Neural progenitor cell (in vitro differentiated cells): ENCODE measurements at regions not wholly inside any gene's neighbourhood (a gene's known extent, or its start where the extent isn't known, plus 50 kb on each side); places are given as distances from the start of the nearest gene placed in this dataset.

Experiments used
- DNase-seq: peaks from one replicate; pipeline ENCODE4 v3.0.0-alpha.2; 2016; ENCODE audit warnings: low spot score
- H2AFZ ChIP-seq: fragments of 200-600 bp; sonication (generic); replicated peaks from 2 replicates; pipeline ENCODE4 v1.6.1; 2016; ENCODE audit warnings: antibody characterized with exemption
- H3F3A ChIP-seq: fragments of 200-600 bp; sonication (generic); 2 replicates; pipeline ENCODE4 v1.6.1; 2016; ENCODE audit warnings: antibody characterized with exemption, low read depth
- H3K27ac ChIP-seq: fragments of 200-600 bp; sonication (generic); 2 replicates; pipeline ENCODE4 v1.5.1; 2016; ENCODE audit warnings: mild to moderate bottlenecking
- H3K27me3 ChIP-seq: fragments of 200-600 bp; sonication (generic); 2 replicates; pipeline ENCODE4 v1.6.1; 2016; ENCODE audit warnings: mild to moderate bottlenecking, moderate library complexity
- H3K36me3 ChIP-seq: fragments of 200-600 bp; sonication (generic); 2 replicates; pipeline ENCODE4 v1.5.1; 2016
- H3K4me1 ChIP-seq: fragments of 200-600 bp; sonication (generic); 2 replicates; pipeline ENCODE4 v1.6.1; 2016; ENCODE audit warnings: mixed run types
- H3K4me2 ChIP-seq: fragments of 200-600 bp; sonication (generic); 2 replicates; pipeline ENCODE4 v1.6.1; 2016
- H3K4me3 ChIP-seq: fragments of 200-600 bp; sonication (generic); 2 replicates; pipeline ENCODE4 v1.5.1; 2016
- H3K79me2 ChIP-seq: fragments of 200-600 bp; sonication (generic); 2 replicates; pipeline ENCODE4 v1.6.1; 2016; ENCODE audit warnings: low read depth
- H3K9ac ChIP-seq: fragments of 200-600 bp; sonication (generic); 2 replicates; pipeline ENCODE4 v1.6.1; 2016
- H3K9me3 ChIP-seq: fragments of 200-600 bp; sonication (generic); 2 replicates; pipeline ENCODE4 v1.5.1; 2016; ENCODE audit warnings: low read depth
- H4K20me1 ChIP-seq: fragments of 200-600 bp; sonication (generic); 2 replicates; pipeline ENCODE4 v1.6.1; 2016; ENCODE audit warnings: low read depth
- H3K27ac Mint-ChIP-seq: 3 replicates; pipeline ENCODE4 v1.8.0; 2021; ENCODE audit warnings: mixed read lengths
- H3K27me3 Mint-ChIP-seq: 2 replicates; pipeline ENCODE4 v1.8.0; 2022; ENCODE audit warnings: low read depth, mild to moderate bottlenecking, inconsistent platforms, moderate library complexity, mixed read lengths; ENCODE audit not compliant: insufficient read depth
- H3K36me3 Mint-ChIP-seq: 3 replicates; pipeline ENCODE4 v1.8.0; 2021; ENCODE audit warnings: mixed read lengths
- H3K4me1 Mint-ChIP-seq: 3 replicates; pipeline ENCODE4 v1.8.0; 2021; ENCODE audit warnings: mixed read lengths
- H3K4me3 Mint-ChIP-seq: 3 replicates; pipeline ENCODE4 v1.8.0; 2021; ENCODE audit warnings: mild to moderate bottlenecking, moderate library complexity, mixed read lengths
- H3K9me3 Mint-ChIP-seq: 3 replicates; pipeline ENCODE4 v1.8.0; 2020; ENCODE audit warnings: mixed read lengths
- CTCF ChIP-seq: fragments of 200-600 bp; sonication (generic); IDR thresholded peaks from 2 replicates; pipeline ENCODE4 v1.5.1; 2017; ENCODE audit warnings: antibody characterized with exemption, mild to moderate bottlenecking
- EZH2 ChIP-seq: fragments of 200-600 bp; sonication (generic); IDR thresholded peaks from 2 replicates; pipeline ENCODE4 v1.6.1; 2017; ENCODE audit warnings: antibody characterized with exemption, mild to moderate bottlenecking, moderate library complexity
- EZH2phosphoT487 ChIP-seq: fragments of 200-600 bp; sonication (generic); IDR thresholded peaks from 2 replicates; pipeline ENCODE4 v1.6.1; 2017; ENCODE audit warnings: antibody characterized with exemption

GRCh38 chr16:27638833-27639560 lies 89.1 kb downstream of the KATNIP start:
- Mint-ChIP-seq H3K27me3 (peaks cover 2% of the 10 kb centered on the region), H3K27ac (no peak overlapping the region), H3K4me3 (no peak overlapping the region), H3K9me3 (no peaks in the 10 kb centered on the region), H3K36me3 (no peaks in the 10 kb centered on the region), H3K4me1 (peaks cover 15% of the 10 kb centered on the region)
- Histone ChIP-seq H3F3A (peaks cover under 1% of the 10 kb centered on the region), H2AFZ (no peak overlapping the region), H3K27ac (no peak overlapping the region), H3K9me3 (no peaks in the 10 kb centered on the region), H3K27me3 (no peaks in the 10 kb centered on the region), H4K20me1 (peaks cover 2% of the 10 kb centered on the region), H3K9ac (no peak overlapping the region), H3K36me3 (no peaks in the 10 kb centered on the region), H3K4me3 (no peak overlapping the region), H3K79me2 (no peaks in the 10 kb centered on the region), H3K4me2 (no peak overlapping the region), H3K4me1 (peaks cover under 1% of the 10 kb centered on the region)
- no peak for DNase-seq
- no peak for TF ChIP-seq EZH2
- no peak for TF ChIP-seq EZH2phosphoT487
- TF ChIP-seq CTCF = no peak

DNA sequence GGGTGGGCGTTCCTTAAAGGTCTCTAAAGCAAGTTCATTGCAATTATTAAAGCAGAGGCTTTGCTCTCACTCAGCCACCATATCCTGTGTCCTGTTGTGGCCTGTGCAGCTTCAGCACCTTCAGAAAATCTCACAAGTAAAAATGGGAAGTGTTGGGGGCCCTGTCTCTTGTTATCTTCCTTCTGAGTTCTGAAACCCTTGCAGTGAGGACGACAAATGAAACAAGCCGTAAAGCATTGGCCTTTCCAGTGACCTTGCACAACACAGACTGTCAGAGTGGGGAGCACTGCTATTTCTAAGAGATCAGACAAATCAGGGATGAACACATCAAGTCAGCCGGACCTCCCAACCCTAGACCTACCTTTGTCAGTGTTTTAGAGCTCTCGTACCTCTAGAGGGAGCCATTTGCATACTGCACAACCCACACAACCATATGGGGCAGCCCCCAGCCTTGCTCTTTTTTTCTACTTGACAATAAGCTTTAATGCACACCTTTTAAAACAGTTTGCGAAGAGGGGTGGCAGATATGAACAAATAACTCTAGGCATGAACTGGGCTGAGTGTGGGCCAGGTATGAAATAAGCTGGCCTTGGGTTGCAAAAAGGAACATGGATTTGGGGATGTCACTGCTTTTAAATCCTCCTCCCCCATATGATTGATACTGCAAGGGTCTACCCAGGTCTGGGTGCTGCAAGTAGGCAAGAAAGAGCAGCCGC lies 89.8 kb downstream of the KATNIP start:
- H3K9ac ChIP-seq = no peak overlapping the region
- H3K4me2 ChIP-seq = no peak overlapping the region
- TF ChIP-seq EZH2 = no peak
- TF ChIP-seq EZH2phosphoT487 = no peak
- peak; percentile 80 for TF ChIP-seq CTCF
- H3K79me2 ChIP-seq = no peaks in the 10 kb centered on the region
- no peaks in the 10 kb centered on the region for H3K9me3 ChIP-seq
- peaks cover 15% of the 10 kb centered on the region for H3K4me1 Mint-ChIP-seq
- H3K36me3 ChIP-seq = no peaks in the 10 kb centered on the region
- peak; percentile 67 for DNase-seq
- H3K9me3 Mint-ChIP-seq = no peaks in the 10 kb centered on the region
- H3K27ac ChIP-seq = no peak overlapping the region
- H3K27me3 ChIP-seq = no peaks in the 10 kb centered on the region
- no peaks in the 10 kb centered on the region for H3K4me1 ChIP-seq
- H3K36me3 Mint-ChIP-seq = no peaks in the 10 kb centered on the region
- H3K27ac Mint-ChIP-seq = no peak overlapping the region
- no peak overlapping the region for H3K4me3 ChIP-seq
- no peaks in the 10 kb centered on the region for H3F3A ChIP-seq
- peaks cover 1% of the 10 kb centered on the region for H3K27me3 Mint-ChIP-seq
- peaks cover 2% of the 10 kb centered on the region for H4K20me1 ChIP-seq
- no peak overlapping the region for H2AFZ ChIP-seq
- H3K4me3 Mint-ChIP-seq = peak overlapping the region; percentile 63

- Histone ChIP-seq H4K20me1 (peaks cover 2% of the 10 kb centered on the region), H2AFZ (no peak overlapping the region), H3K4me1 (no peaks in the 10 kb centered on the region), H3K27me3 (no peaks in the 10 kb centered on the region), H3K79me2 (no peaks in the 10 kb centered on the region), H3K4me2 (no peak overlapping the region), H3F3A (no peaks in the 10 kb centered on the region), H3K4me3 (no peak overlapping the region), H3K9me3 (no peaks in the 10 kb centered on the region), H3K9ac (no peak overlapping the region), H3K36me3 (no peaks in the 10 kb centered on the region), H3K27ac (no peak overlapping the region)
- Mint-ChIP-seq H3K4me1 (peaks cover 13% of the 10 kb centered on the region), H3K36me3 (no peaks in the 10 kb centered on the region), H3K9me3 (no peaks in the 10 kb centered on the region), H3K27me3 (no peaks in the 10 kb centered on the region), H3K27ac (no peak overlapping the region), H3K4me3 (no peak overlapping the region)
- DNase-seq = no peak
- TF ChIP-seq EZH2phosphoT487 (no peak), CTCF (no peak), EZH2 (no peak)
Measured at GRCh38 chr16:27640277-27640600, 90.3 kb downstream of the KATNIP start.
